ENCODE measurements at regions not wholly inside any gene's neighbourhood (a gene's known extent, or its start where the extent isn't known, plus 50 kb on each side); places are given as distances from the start of the nearest gene placed in this dataset.

GRCh38 chr21:24179110-24179509 lies 1428.2 kb downstream of the MRPL39 start:
- Histone ChIP-seq H3K36me3 (replicated peaks in 1 of 2; ENCODE audit: insufficient read depth in 1 of 2, low read depth in 2 of 2) (no peaks in the 10 kb centered on the region), H3K4me3 (no peak overlapping the region), H3K9me3 (no peaks in the 10 kb centered on the region), H3K27ac (no peak overlapping the region), H3K27me3 (no peaks in the 10 kb centered on the region), H3K4me1 (no peaks in the 10 kb centered on the region)
- no peak for ATAC-seq
- DNase-seq, result no peak
- intact Hi-C loops (cut with DNase I), result no loop called here
- TF ChIP-seq CTCF (IDR thresholded peaks at IDR 0.05), result no peak
- no peak for TF ChIP-seq POLR2A (IDR thresholded peaks at IDR 0.05)
- WGBS, 2 donors, result 48 to 69% methylated on average over 1 of the region's 1 CpG

- intact Hi-C loops (cut with DNase I), result no loop called here
- H3K36me3 ChIP-seq (replicated peaks in 1 of 2; ENCODE audit: insufficient read depth in 1 of 2, low read depth in 2 of 2), result no peaks in the 10 kb centered on the region
- H3K27ac ChIP-seq, result no peak overlapping the region
- TF ChIP-seq POLR2A (IDR thresholded peaks at IDR 0.05), result no peak
- TF ChIP-seq CTCF (IDR thresholded peaks at IDR 0.05), result no peak
- no peaks in the 10 kb centered on the region for H3K9me3 ChIP-seq
- H3K4me3 ChIP-seq, result no peak overlapping the region
- no peaks in the 10 kb centered on the region for H3K27me3 ChIP-seq
- DNase-seq, result no peak
- whole genome bisulfite sequencing, 2 donors, result 53 to 63% methylated on average over 1 of the region's 1 CpG
- no peaks in the 10 kb centered on the region for H3K4me1 ChIP-seq
- no peak for ATAC-seq
These were observed 1432.2 kb downstream of the MRPL39 start for GRCh38 chr21:24175106-24175505.

GRCh38 chr21:24171736-24172135 lies 1435.5 kb downstream of the MRPL39 start:
- intact Hi-C loops (cut with DNase I), result no loop called here
- Histone ChIP-seq H3K36me3 (replicated peaks in 1 of 2; ENCODE audit: insufficient read depth in 1 of 2, low read depth in 2 of 2) (no peaks in the 10 kb centered on the region), H3K9me3 (no peaks in the 10 kb centered on the region), H3K4me3 (no peak overlapping the region), H3K27ac (no peak overlapping the region), H3K4me1 (no peaks in the 10 kb centered on the region), H3K27me3 (no peaks in the 10 kb centered on the region)
- ATAC-seq (no peak), DNase-seq (no peak)
- 55 to 67% methylated on average over 4 of the region's 4 CpGs for WGBS, 2 donors
- no peak for TF ChIP-seq CTCF (IDR thresholded peaks at IDR 0.05)
- no peak for TF ChIP-seq POLR2A (IDR thresholded peaks at IDR 0.05)

GRCh38 chr21:24163539-24163938 lies 1443.7 kb downstream of the MRPL39 start:
- intact Hi-C loops (cut with DNase I), result no loop called here
- DNase-seq (no peak), ATAC-seq (no peak)
- H3K27me3 ChIP-seq, result no peaks in the 10 kb centered on the region
- no peaks in the 10 kb centered on the region for H3K36me3 ChIP-seq (replicated peaks in 1 of 2; ENCODE audit: insufficient read depth in 1 of 2, low read depth in 2 of 2)
- no peak overlapping the region for H3K4me3 ChIP-seq
- no peak for TF ChIP-seq POLR2A (IDR thresholded peaks at IDR 0.05)
- TF ChIP-seq CTCF (IDR thresholded peaks at IDR 0.05), result no peak
- H3K4me1 ChIP-seq, result no peaks in the 10 kb centered on the region
- H3K9me3 ChIP-seq, result no peaks in the 10 kb centered on the region
- WGBS, 2 donors, result 26 to 30% methylated on average over 8 of the region's 8 CpGs
- H3K27ac ChIP-seq, result no peak overlapping the region

- H3K27me3 ChIP-seq, result no peaks in the 10 kb centered on the region
- intact Hi-C loops (cut with DNase I), result no loop called here
- no peak overlapping the region for H3K27ac ChIP-seq
- H3K36me3 ChIP-seq (replicated peaks in 1 of 2; ENCODE audit: insufficient read depth in 1 of 2, low read depth in 2 of 2), result no peaks in the 10 kb centered on the region
- no peaks in the 10 kb centered on the region for H3K4me1 ChIP-seq
- ATAC-seq (no peak), DNase-seq (no peak)
- no peak overlapping the region for H3K4me3 ChIP-seq
- 68 to 70% methylated on average over 5 of the region's 5 CpGs for WGBS, 2 donors
- TF ChIP-seq CTCF (IDR thresholded peaks at IDR 0.05), result no peak
- TF ChIP-seq POLR2A (IDR thresholded peaks at IDR 0.05), result no peak
- H3K9me3 ChIP-seq, result no peaks in the 10 kb centered on the region
These were observed 1446.8 kb downstream of the MRPL39 start for GRCh38 chr21:24160528-24160927.

All from body of pancreas (tissue), 4 donors.